ENCODE measurements at regions not wholly inside any gene's neighbourhood (a gene's known extent, or its start where the extent isn't known, plus 50 kb on each side); places are given as distances from the start of the nearest gene placed in this dataset.

DNA sequence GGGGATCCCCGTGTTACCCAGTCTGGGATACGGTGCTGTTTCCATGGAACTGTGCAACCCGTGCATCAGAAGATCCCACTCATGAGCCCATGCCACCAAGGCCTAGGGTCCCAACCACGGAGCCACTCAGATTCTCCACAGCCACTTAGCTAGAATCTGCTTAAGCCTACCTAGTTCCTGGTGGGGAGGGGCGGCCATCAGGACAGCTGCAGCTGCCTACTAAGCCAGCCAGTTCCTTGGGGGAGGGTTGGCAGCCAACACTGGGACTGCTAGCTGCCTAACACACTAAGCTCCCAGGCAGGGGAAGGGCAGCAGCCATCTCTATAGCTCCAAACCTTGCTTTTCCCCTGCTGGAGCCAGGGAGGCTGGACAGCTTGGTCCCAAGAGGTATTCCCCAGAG is 549.2 kb upstream of the BRINP3 start:
- no peak overlapping the region for H3K4me3 Mint-ChIP-seq
- no peaks in the 10 kb centered on the region for H3K79me2 ChIP-seq (ENCODE audit: low read depth)
- H3K4me1 Mint-ChIP-seq, result no peaks in the 10 kb centered on the region
- H3K4me1 ChIP-seq, result no peaks in the 10 kb centered on the region
- TF ChIP-seq EZH2phosphoT487 (IDR thresholded peaks at IDR 0.05) (no peak), EZH2 (IDR thresholded peaks at IDR 0.05) (no peak), CTCF (IDR thresholded peaks at IDR 0.05) (no peak)
- H2AFZ ChIP-seq (replicated peaks), result no peak overlapping the region
- no peaks in the 10 kb centered on the region for H3K9me3 ChIP-seq (ENCODE audit: low read depth)
- H3K27ac Mint-ChIP-seq, result no peak overlapping the region
- H3K36me3 ChIP-seq, result no peaks in the 10 kb centered on the region
- no peak overlapping the region for H3K4me3 ChIP-seq
- H3K27me3 ChIP-seq, result no peaks in the 10 kb centered on the region
- no peak overlapping the region for H3K4me2 ChIP-seq
- H3K27ac ChIP-seq, result no peak overlapping the region
- H3K27me3 Mint-ChIP-seq (ENCODE audit: insufficient read depth, low read depth), result no peaks in the 10 kb centered on the region
- peaks cover 5% of the 10 kb centered on the region for H3K9me3 Mint-ChIP-seq
- no peaks in the 10 kb centered on the region for H4K20me1 ChIP-seq (ENCODE audit: low read depth)
- H3K9ac ChIP-seq, result no peak overlapping the region
- no peaks in the 10 kb centered on the region for H3K36me3 Mint-ChIP-seq
- DNase-seq (ENCODE audit: low spot score), result no peak
- no peaks in the 10 kb centered on the region for H3F3A ChIP-seq (ENCODE audit: low read depth)

GRCh38 chr1:191034132-191034531 is 556.5 kb upstream of the BRINP3 start:
- Mint-ChIP-seq H3K4me1 (no peaks in the 10 kb centered on the region), H3K4me3 (no peak overlapping the region), H3K36me3 (no peaks in the 10 kb centered on the region), H3K27me3 (ENCODE audit: insufficient read depth, low read depth) (no peaks in the 10 kb centered on the region), H3K27ac (no peak overlapping the region), H3K9me3 (peaks cover 7% of the 10 kb centered on the region)
- no peak for DNase-seq (ENCODE audit: low spot score)
- Histone ChIP-seq H3F3A (ENCODE audit: low read depth) (no peaks in the 10 kb centered on the region), H3K27me3 (no peaks in the 10 kb centered on the region), H3K79me2 (ENCODE audit: low read depth) (no peaks in the 10 kb centered on the region), H3K9me3 (ENCODE audit: low read depth) (no peaks in the 10 kb centered on the region), H3K4me2 (no peak overlapping the region), H4K20me1 (ENCODE audit: low read depth) (no peaks in the 10 kb centered on the region), H3K9ac (no peak overlapping the region), H3K27ac (no peak overlapping the region), H2AFZ (replicated peaks) (no peak overlapping the region), H3K4me1 (no peaks in the 10 kb centered on the region), H3K36me3 (no peaks in the 10 kb centered on the region), H3K4me3 (no peak overlapping the region)
- TF ChIP-seq EZH2 (IDR thresholded peaks at IDR 0.05) (no peak), EZH2phosphoT487 (IDR thresholded peaks at IDR 0.05) (no peak), CTCF (IDR thresholded peaks at IDR 0.05) (no peak)

DNA sequence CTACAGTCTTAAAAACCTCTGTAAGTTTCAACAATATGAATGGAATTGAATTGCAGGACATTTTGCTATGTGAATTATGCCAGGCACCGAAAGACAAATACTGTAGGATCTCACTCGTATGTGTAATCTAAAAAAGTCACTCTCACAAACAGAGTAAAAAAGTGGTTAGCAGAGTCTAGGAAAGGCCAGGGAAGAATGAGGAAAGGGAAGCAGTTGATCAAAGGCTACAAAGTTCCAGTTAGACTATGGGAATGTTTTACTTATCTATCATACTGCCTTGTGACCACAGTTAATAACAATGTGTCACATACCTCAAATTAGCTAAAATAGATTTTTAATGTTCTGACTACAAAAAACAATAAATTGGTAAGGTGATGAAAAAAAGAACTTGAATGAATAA is 565.4 kb upstream of the BRINP3 start:
- Mint-ChIP-seq H3K27ac (no peak overlapping the region), H3K4me1 (no peaks in the 10 kb centered on the region), H3K4me3 (no peak overlapping the region), H3K36me3 (no peaks in the 10 kb centered on the region), H3K27me3 (ENCODE audit: insufficient read depth, low read depth) (no peaks in the 10 kb centered on the region), H3K9me3 (peaks cover 2% of the 10 kb centered on the region)
- no peaks in the 10 kb centered on the region for H3K27me3 ChIP-seq
- no peaks in the 10 kb centered on the region for H3K79me2 ChIP-seq (ENCODE audit: low read depth)
- H3K9me3 ChIP-seq (ENCODE audit: low read depth), result no peaks in the 10 kb centered on the region
- no peaks in the 10 kb centered on the region for H3K36me3 ChIP-seq
- no peak overlapping the region for H3K4me2 ChIP-seq
- H3K4me1 ChIP-seq, result no peaks in the 10 kb centered on the region
- H2AFZ ChIP-seq (replicated peaks), result no peak overlapping the region
- DNase-seq (ENCODE audit: low spot score), result no peak
- no peak overlapping the region for H3K4me3 ChIP-seq
- H4K20me1 ChIP-seq (ENCODE audit: low read depth), result no peaks in the 10 kb centered on the region
- TF ChIP-seq CTCF (IDR thresholded peaks at IDR 0.05) (no peak), EZH2phosphoT487 (IDR thresholded peaks at IDR 0.05) (no peak), EZH2 (IDR thresholded peaks at IDR 0.05) (no peak)
- H3K27ac ChIP-seq, result no peak overlapping the region
- no peak overlapping the region for H3K9ac ChIP-seq
- H3F3A ChIP-seq (ENCODE audit: low read depth), result no peaks in the 10 kb centered on the region

GRCh38 chr1:191049781-191050180 is 572.1 kb upstream of the BRINP3 start:
- H3K9me3 ChIP-seq (ENCODE audit: low read depth), result no peaks in the 10 kb centered on the region
- no peaks in the 10 kb centered on the region for H3K27me3 ChIP-seq
- DNase-seq (ENCODE audit: low spot score), result no peak
- H3K9ac ChIP-seq, result no peak overlapping the region
- no peak for TF ChIP-seq CTCF (IDR thresholded peaks at IDR 0.05)
- H3K4me1 Mint-ChIP-seq, result no peaks in the 10 kb centered on the region
- no peaks in the 10 kb centered on the region for H3K79me2 ChIP-seq (ENCODE audit: low read depth)
- H3K27ac Mint-ChIP-seq, result no peak overlapping the region
- no peak overlapping the region for H3K4me3 Mint-ChIP-seq
- no peaks in the 10 kb centered on the region for H3K27me3 Mint-ChIP-seq (ENCODE audit: insufficient read depth, low read depth)
- no peak overlapping the region for H3K27ac ChIP-seq
- no peaks in the 10 kb centered on the region for H3K36me3 Mint-ChIP-seq
- no peak overlapping the region for H2AFZ ChIP-seq (replicated peaks)
- no peaks in the 10 kb centered on the region for H4K20me1 ChIP-seq (ENCODE audit: low read depth)
- no peak overlapping the region for H3K4me3 ChIP-seq
- no peak overlapping the region for H3K4me2 ChIP-seq
- no peaks in the 10 kb centered on the region for H3K9me3 Mint-ChIP-seq
- no peaks in the 10 kb centered on the region for H3K36me3 ChIP-seq
- no peaks in the 10 kb centered on the region for H3F3A ChIP-seq (ENCODE audit: low read depth)
- H3K4me1 ChIP-seq, result no peaks in the 10 kb centered on the region
